A673 (cell line): ENCODE measurements at regions not wholly inside any gene's neighbourhood (a gene's known extent, or its start where the extent isn't known, plus 50 kb on each side); places are given as distances from the start of the nearest gene placed in this dataset.

ENCODE experiments used
- EZH2 ChIP-seq: fragments of 200-600 bp; sonication (generic); IDR thresholded peaks from 2 replicates; pipeline ENCODE4 v1.6.1; 2017; ENCODE audit warnings: borderline replicate concordance, low read depth, mild to moderate bottlenecking, mixed read lengths, antibody characterized with exemption, low read length; ENCODE audit not compliant: poor library complexity, severe bottlenecking
- TF ChIP-seq, protein P1 (sequence below): fragments of 300-800, 200-600 bp; sonication (generic); conservative IDR thresholded peaks from 2 replicates; pipeline ENCODE4 v1.5.1; 2017; ENCODE audit warnings: low read depth, mild to moderate bottlenecking, antibody characterized with exemption, low read length, moderate library complexity, mixed read lengths

DNA sequence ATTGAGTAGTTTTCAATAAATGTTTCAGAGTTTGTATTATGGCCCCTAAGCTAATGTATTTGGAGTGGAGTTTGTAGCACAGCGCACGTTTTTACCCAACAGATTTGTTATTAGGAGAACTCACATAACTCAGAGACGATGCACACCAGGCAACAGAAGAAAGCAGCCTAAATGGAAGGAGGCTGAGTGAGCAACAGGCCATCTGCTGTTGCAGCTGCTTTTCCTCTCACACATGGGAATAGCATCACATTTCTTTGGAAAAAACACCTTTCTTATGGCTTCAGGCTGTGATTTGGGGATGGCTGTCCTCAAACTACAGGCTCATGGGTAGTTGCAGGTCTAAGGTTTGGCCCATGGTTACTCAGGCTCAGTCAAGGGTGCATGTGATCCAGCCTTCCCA is 469.3 kb upstream of the MCTP2 start:
- TF ChIP-seq, protein P1, sequence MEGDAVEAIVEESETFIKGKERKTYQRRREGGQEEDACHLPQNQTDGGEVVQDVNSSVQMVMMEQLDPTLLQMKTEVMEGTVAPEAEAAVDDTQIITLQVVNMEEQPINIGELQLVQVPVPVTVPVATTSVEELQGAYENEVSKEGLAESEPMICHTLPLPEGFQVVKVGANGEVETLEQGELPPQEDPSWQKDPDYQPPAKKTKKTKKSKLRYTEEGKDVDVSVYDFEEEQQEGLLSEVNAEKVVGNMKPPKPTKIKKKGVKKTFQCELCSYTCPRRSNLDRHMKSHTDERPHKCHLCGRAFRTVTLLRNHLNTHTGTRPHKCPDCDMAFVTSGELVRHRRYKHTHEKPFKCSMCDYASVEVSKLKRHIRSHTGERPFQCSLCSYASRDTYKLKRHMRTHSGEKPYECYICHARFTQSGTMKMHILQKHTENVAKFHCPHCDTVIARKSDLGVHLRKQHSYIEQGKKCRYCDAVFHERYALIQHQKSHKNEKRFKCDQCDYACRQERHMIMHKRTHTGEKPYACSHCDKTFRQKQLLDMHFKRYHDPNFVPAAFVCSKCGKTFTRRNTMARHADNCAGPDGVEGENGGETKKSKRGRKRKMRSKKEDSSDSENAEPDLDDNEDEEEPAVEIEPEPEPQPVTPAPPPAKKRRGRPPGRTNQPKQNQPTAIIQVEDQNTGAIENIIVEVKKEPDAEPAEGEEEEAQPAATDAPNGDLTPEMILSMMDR = no peak
- TF ChIP-seq EZH2 = no peak
